ENCODE measurements at regions not wholly inside any gene's neighbourhood (a gene's known extent, or its start where the extent isn't known, plus 50 kb on each side); places are given as distances from the start of the nearest gene placed in this dataset.
"Not testable (repeated sequence)": the region's sequence is repeated elsewhere in the genome, so short reads cannot be mapped to it uniquely, and the experiment has no call there.

DNA sequence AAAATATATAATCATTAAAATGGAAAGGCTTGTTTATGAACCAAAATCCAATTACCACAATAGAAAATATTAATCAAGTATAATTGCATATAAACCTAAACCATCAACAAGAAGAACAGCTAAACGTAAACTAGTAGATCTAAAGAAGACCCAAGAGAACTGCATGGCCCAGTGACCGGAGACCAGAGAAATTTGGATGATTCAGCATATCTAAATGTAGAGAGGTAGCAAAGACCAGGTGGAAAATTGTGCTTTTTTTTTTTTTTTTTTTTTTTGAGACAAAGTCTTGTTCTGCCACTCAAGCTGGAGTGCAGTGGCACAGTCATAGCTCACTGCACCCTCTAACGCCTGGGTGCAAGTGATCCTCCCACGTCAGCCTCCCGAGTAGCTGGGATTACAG is 207.2 kb upstream of the SEMA3E start:
- no peak for TF ChIP-seq POLR2A (IDR thresholded peaks at IDR 0.05; ENCODE audit: low read depth, low read length)
- TF ChIP-seq TAF1 (IDR thresholded peaks at IDR 0.05; ENCODE audit: borderline replicate concordance, low read depth, low read length), result no peak
- TF ChIP-seq POLR2AphosphoS5 (IDR thresholded peaks at IDR 0.05; ENCODE audit: low read depth, low read length), result no peak
- FAIRE-seq (no peak), DNase-seq (ENCODE audit: insufficient read length) (no peak)

DNA sequence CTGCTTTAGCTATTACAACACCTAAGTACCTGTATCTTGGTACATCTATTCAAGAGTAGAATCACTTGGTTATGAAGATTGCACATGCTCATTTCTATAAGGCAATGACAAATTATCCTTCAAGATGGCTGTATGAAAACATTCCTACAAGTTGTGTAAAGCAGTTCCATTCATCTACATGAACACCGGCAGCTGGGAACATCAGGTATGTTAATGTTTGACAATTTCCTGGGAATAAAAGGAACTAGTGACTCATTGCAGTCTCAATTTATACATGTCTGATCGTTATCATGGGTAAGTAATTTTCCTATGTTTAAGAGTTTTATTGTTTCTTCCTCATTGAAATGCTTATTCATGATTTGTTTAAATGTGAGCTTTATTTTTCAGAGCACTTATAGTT is 203.2 kb upstream of the SEMA3E start:
- FAIRE-seq (no peak), DNase-seq (ENCODE audit: insufficient read length) (no peak)
- no peak for TF ChIP-seq TAF1 (IDR thresholded peaks at IDR 0.05; ENCODE audit: borderline replicate concordance, low read depth, low read length)
- TF ChIP-seq POLR2AphosphoS5 (IDR thresholded peaks at IDR 0.05; ENCODE audit: low read depth, low read length), result no peak
- no peak for TF ChIP-seq POLR2A (IDR thresholded peaks at IDR 0.05; ENCODE audit: low read depth, low read length)

GRCh38 chr7:83851551-83851950 is 202.6 kb upstream of the SEMA3E start:
- no peak for TF ChIP-seq TAF1 (IDR thresholded peaks at IDR 0.05; ENCODE audit: borderline replicate concordance, low read depth, low read length)
- no peak for TF ChIP-seq POLR2A (IDR thresholded peaks at IDR 0.05; ENCODE audit: low read depth, low read length)
- TF ChIP-seq POLR2AphosphoS5 (IDR thresholded peaks at IDR 0.05; ENCODE audit: low read depth, low read length), result no peak
- DNase-seq (ENCODE audit: insufficient read length) (no peak), FAIRE-seq (no peak)

- no peak for TF ChIP-seq POLR2AphosphoS5 (IDR thresholded peaks at IDR 0.05; ENCODE audit: low read depth, low read length)
- TF ChIP-seq POLR2A (IDR thresholded peaks at IDR 0.05; ENCODE audit: low read depth, low read length), result no peak
- TF ChIP-seq TAF1 (IDR thresholded peaks at IDR 0.05; ENCODE audit: borderline replicate concordance, low read depth, low read length), result no peak
- FAIRE-seq, result no peak
- no peak for DNase-seq (ENCODE audit: insufficient read length)
These were observed 202.0 kb upstream of the SEMA3E start for GRCh38 chr7:83850941-83851340.

GRCh38 chr7:83850125-83850524 is 201.2 kb upstream of the SEMA3E start:
- FAIRE-seq (no peak), DNase-seq (ENCODE audit: insufficient read length) (no peak)
- TF ChIP-seq POLR2AphosphoS5 (IDR thresholded peaks at IDR 0.05; ENCODE audit: low read depth, low read length) (no peak), TAF1 (IDR thresholded peaks at IDR 0.05; ENCODE audit: borderline replicate concordance, low read depth, low read length) (no peak)

DNA sequence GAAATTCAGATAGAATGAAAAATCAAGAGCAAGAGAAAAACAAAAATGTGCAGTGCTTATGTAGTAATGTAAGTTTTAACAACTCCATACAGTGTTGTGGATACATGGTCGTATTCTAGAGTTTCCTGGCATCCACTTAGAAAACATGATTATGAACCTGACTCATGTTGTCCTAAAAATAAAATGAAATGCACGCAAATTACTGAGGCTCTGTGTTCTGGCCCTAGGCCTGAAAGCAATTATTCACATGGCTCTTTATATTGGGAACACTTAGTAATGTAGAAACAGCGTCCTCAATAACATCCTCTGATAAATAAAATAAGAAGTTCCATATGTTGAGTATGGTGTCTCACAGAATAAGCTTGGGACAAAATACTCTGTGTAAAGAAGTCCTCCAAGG is 200.2 kb upstream of the SEMA3E start:
- DNase-seq (ENCODE audit: insufficient read length) (no peak), FAIRE-seq (no peak)
- TF ChIP-seq TAF1 (IDR thresholded peaks at IDR 0.05; ENCODE audit: borderline replicate concordance, low read depth, low read length) (no peak), POLR2AphosphoS5 (IDR thresholded peaks at IDR 0.05; ENCODE audit: low read depth, low read length) (no peak), POLR2A (IDR thresholded peaks at IDR 0.05; ENCODE audit: low read depth, low read length) (no peak)

DNA sequence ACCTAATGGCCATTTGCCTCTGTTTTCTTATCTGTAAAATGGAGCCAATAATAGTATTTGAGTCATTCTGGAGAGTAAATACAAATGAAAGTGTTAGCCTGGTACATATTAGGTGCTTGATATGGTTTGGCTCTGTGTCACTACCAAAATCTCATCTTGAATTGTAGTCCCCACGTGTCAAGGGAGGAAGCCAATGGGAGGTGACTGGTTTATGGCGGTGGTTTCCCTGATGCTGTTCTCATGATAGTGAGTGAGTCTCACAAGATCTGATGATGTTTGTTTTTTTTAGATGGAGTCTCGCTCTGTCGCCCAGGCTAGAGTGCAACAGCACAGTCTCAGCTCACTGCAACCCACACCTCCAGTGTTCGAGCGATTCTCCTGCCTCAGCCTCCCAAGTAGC is 194.0 kb upstream of the SEMA3E start:
- DNase-seq (ENCODE audit: insufficient read length) (no peak), FAIRE-seq (no peak)
- TF ChIP-seq TAF1 (IDR thresholded peaks at IDR 0.05; ENCODE audit: borderline replicate concordance, low read depth, low read length) (no peak), POLR2A (IDR thresholded peaks at IDR 0.05; ENCODE audit: low read depth, low read length) (no peak), POLR2AphosphoS5 (IDR thresholded peaks at IDR 0.05; ENCODE audit: low read depth, low read length) (no peak)

DNA sequence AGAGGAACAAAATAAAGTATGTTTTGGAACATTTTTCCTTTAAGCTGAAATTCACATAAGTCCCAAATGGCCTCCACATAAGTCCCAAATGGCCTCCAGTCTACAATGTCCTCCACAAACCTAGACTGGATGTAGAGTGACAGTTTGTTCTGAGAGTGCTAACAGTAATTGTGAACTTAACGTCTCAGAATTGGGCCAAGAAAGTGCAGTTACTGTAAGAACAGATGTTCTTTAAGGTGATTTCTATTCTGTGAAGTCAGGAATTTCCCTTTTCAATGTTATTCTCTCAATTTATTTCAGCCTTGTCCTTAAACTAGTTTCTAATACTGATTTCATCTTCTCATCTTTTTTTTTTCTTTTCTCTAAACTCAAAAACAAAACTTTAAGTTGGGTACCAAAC is 188.7 kb upstream of the SEMA3E start:
- no peak for DNase-seq (ENCODE audit: insufficient read length)
- TF ChIP-seq POLR2AphosphoS5 (IDR thresholded peaks at IDR 0.05; ENCODE audit: low read depth, low read length), result no peak
- no peak for TF ChIP-seq POLR2A (IDR thresholded peaks at IDR 0.05; ENCODE audit: low read depth, low read length)
- TF ChIP-seq TAF1 (IDR thresholded peaks at IDR 0.05; ENCODE audit: borderline replicate concordance, low read depth, low read length), result no peak
- FAIRE-seq, result no peak

- FAIRE-seq (no peak), DNase-seq (ENCODE audit: insufficient read length) (no peak)
- TF ChIP-seq TAF1 (IDR thresholded peaks at IDR 0.05; ENCODE audit: borderline replicate concordance, low read depth, low read length), result no peak
- TF ChIP-seq POLR2AphosphoS5 (IDR thresholded peaks at IDR 0.05; ENCODE audit: low read depth, low read length), result no peak
- TF ChIP-seq POLR2A (IDR thresholded peaks at IDR 0.05; ENCODE audit: low read depth, low read length), result no peak
These were observed 187.1 kb upstream of the SEMA3E start for GRCh38 chr7:83836028-83836427.

DNA sequence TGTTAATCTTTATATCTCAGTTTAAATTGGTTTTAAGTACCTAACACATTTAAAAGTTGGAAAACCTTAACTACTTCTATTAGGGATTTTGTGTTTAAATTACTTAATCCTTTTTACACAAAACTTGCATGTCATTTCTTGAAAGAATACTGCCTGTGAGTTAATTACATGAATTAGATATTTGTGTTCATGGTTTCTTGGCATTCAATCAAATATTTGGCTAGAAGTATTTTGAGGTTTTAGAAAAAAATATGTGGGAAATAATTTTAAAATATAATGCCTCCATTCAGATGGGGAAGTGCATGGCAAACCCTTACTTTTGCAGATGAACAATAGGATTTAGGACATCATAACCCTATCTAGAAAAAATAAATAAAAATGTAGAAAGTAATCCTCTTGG is 186.5 kb upstream of the SEMA3E start:
- FAIRE-seq (no peak), DNase-seq (ENCODE audit: insufficient read length) (no peak)
- no peak for TF ChIP-seq POLR2A (IDR thresholded peaks at IDR 0.05; ENCODE audit: low read depth, low read length)
- TF ChIP-seq TAF1 (IDR thresholded peaks at IDR 0.05; ENCODE audit: borderline replicate concordance, low read depth, low read length), result no peak
- TF ChIP-seq POLR2AphosphoS5 (IDR thresholded peaks at IDR 0.05; ENCODE audit: low read depth, low read length), result no peak

DNA sequence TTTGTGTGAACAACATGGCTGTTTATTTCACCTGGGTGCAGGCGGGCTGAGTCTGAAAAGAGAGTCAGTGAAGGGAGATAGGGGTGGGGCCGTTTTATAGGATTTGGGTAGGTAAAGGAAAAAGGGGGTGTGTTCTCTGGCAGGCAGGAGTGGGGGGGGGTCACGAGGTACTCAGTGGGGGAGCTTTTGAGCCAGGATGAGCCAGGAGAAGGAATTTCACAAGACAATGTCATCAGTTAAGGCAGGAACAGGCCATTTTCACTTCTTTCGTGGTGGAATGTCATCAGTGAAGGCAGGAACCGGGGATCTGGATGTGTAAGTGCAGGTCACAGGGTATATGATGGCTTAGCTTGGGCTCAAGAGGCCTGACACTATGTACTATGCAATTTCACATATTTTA is 184.8 kb upstream of the SEMA3E start:
- not testable (repeated sequence) for DNase-seq (ENCODE audit: insufficient read length); FAIRE-seq

DNA sequence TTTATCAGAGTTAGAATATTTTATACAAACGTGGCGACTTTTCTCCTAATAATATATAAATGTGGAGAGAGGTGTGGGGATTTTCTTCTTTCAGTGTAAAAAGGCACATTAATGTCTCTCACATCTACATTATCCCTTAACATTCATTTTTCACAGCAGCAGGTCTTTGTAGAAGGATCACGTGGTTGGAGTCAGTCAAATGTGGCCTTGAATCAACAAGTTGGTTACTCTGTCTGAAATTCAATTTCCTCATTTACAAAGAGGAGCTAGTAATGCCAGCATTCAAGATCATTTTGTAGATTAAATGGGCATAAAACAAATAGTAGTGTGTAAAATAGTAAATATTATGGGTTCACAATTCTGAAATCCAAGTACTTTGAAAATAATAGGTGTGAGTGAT is 183.1 kb upstream of the SEMA3E start:
- FAIRE-seq (no peak), DNase-seq (ENCODE audit: insufficient read length) (no peak)
- TF ChIP-seq TAF1 (IDR thresholded peaks at IDR 0.05; ENCODE audit: borderline replicate concordance, low read depth, low read length) (no peak), POLR2AphosphoS5 (IDR thresholded peaks at IDR 0.05; ENCODE audit: low read depth, low read length) (no peak), POLR2A (IDR thresholded peaks at IDR 0.05; ENCODE audit: low read depth, low read length) (no peak)

- no peak for TF ChIP-seq POLR2A (IDR thresholded peaks at IDR 0.05; ENCODE audit: low read depth, low read length)
- TF ChIP-seq POLR2AphosphoS5 (IDR thresholded peaks at IDR 0.05; ENCODE audit: low read depth, low read length), result no peak
- TF ChIP-seq TAF1 (IDR thresholded peaks at IDR 0.05; ENCODE audit: borderline replicate concordance, low read depth, low read length), result no peak
- no peak for DNase-seq (ENCODE audit: insufficient read length)
- no peak for FAIRE-seq
These were observed 178.1 kb upstream of the SEMA3E start for GRCh38 chr7:83827036-83827435.

Measured in GM12892 (cell line).